ENCODE measurements at regions not wholly inside any gene's neighbourhood (a gene's known extent, or its start where the extent isn't known, plus 50 kb on each side); places are given as distances from the start of the nearest gene placed in this dataset.

- Histone ChIP-seq H3K36me3 (no peaks in the 10 kb centered on the region), H3K9me3 (no peaks in the 10 kb centered on the region), H4K20me1 (no peaks in the 10 kb centered on the region), H3K4me2 (no peak overlapping the region), H3K27me3 (no peaks in the 10 kb centered on the region), H3K4me1 (no peaks in the 10 kb centered on the region), H3K9ac (no peak overlapping the region), H3K27ac (no peak overlapping the region), H3K4me3 (no peak overlapping the region)
- no peak for TF ChIP-seq Cebpa-rat (IDR thresholded peaks at IDR 0.05)
Observed at GRCh38 chr3:84439476-84439875, 519.3 kb upstream of the CADM2 start.

GRCh38 chr3:84440291-84440690 lies 518.5 kb upstream of the CADM2 start:
- Histone ChIP-seq H3K4me2 (no peak overlapping the region), H3K9me3 (no peaks in the 10 kb centered on the region), H3K9ac (no peak overlapping the region), H3K27me3 (no peaks in the 10 kb centered on the region), H3K27ac (no peak overlapping the region), H3K4me1 (no peaks in the 10 kb centered on the region), H3K36me3 (no peaks in the 10 kb centered on the region), H3K4me3 (no peak overlapping the region), H4K20me1 (no peaks in the 10 kb centered on the region)
- TF ChIP-seq Cebpa-rat (IDR thresholded peaks at IDR 0.05) = no peak

DNA sequence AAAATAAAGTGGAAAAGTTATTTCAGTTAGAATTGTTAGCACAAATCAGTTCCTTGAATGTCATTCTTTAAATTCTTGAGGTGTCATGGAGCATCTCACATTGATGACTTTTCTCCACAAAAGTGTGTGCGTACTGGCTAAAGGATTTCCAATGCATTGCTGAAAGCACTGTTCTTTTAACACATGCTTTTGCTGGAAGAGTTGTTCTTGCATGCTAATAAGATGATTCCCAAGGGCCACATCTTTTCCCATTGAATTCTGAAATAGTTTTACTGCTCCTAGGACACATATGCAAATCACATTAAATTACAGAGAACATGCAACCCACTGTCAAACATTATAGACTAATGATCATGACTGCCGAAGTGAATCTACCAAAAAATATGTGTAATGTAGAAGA lies 516.3 kb upstream of the CADM2 start:
- H3K4me2 ChIP-seq = no peak overlapping the region
- no peak overlapping the region for H3K9ac ChIP-seq
- no peaks in the 10 kb centered on the region for H3K4me1 ChIP-seq
- no peaks in the 10 kb centered on the region for H3K36me3 ChIP-seq
- no peaks in the 10 kb centered on the region for H3K9me3 ChIP-seq
- no peaks in the 10 kb centered on the region for H4K20me1 ChIP-seq
- no peak for TF ChIP-seq Cebpa-rat (IDR thresholded peaks at IDR 0.05)
- H3K27me3 ChIP-seq = no peaks in the 10 kb centered on the region
- H3K4me3 ChIP-seq = no peak overlapping the region
- no peak overlapping the region for H3K27ac ChIP-seq

DNA sequence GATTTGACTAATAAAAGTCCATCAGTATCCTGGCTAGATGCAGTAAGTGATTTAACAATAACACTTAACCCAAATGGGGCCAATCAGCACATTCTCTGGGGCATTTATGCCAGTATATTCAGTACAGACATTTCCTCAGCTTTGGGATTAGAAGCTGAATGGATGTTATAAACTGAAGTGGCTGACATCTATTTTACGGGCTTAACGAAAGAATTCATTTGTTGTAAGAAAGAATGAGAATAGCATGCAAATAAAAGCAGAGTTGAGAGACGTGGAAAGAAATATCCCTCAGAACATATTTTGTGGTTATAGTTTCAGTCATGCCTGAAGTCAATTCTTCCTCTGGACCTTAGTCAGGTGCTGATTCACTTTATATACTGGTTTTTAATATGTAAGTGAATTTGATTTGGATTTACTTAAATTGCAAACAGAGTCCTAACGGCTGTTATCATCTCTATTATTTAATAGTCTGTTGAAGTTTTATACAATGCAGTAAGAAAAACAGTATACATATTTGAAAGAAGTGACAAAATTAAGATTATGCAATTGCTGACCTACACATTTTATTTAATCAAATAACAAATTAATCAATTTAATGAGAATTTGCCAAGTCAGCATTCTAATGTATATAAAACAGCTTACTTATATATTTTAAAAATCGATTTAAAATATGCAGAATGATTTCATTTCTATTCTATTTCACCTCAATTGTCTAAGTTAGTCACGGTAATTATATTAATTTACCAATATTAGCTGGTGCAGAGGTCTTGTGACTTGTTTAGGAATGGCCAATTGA lies 513.9 kb upstream of the CADM2 start:
- no peaks in the 10 kb centered on the region for H3K36me3 ChIP-seq
- H3K9me3 ChIP-seq = no peaks in the 10 kb centered on the region
- H3K4me1 ChIP-seq = no peaks in the 10 kb centered on the region
- no peak for TF ChIP-seq Cebpa-rat (IDR thresholded peaks at IDR 0.05)
- no peak overlapping the region for H3K4me2 ChIP-seq
- H3K27me3 ChIP-seq = no peaks in the 10 kb centered on the region
- H3K27ac ChIP-seq = no peak overlapping the region
- H3K4me3 ChIP-seq = no peak overlapping the region
- no peaks in the 10 kb centered on the region for H4K20me1 ChIP-seq
- H3K9ac ChIP-seq = no peak overlapping the region

- no peak overlapping the region for H3K4me3 ChIP-seq
- H3K27me3 ChIP-seq = no peaks in the 10 kb centered on the region
- no peak overlapping the region for H3K4me2 ChIP-seq
- no peaks in the 10 kb centered on the region for H3K36me3 ChIP-seq
- H3K4me1 ChIP-seq = no peaks in the 10 kb centered on the region
- TF ChIP-seq Cebpa-rat (IDR thresholded peaks at IDR 0.05) = no peak
- no peak overlapping the region for H3K9ac ChIP-seq
- no peaks in the 10 kb centered on the region for H4K20me1 ChIP-seq
- no peak overlapping the region for H3K27ac ChIP-seq
- no peaks in the 10 kb centered on the region for H3K9me3 ChIP-seq
Observed at GRCh38 chr3:84487296-84487695, 471.5 kb upstream of the CADM2 start.

DNA sequence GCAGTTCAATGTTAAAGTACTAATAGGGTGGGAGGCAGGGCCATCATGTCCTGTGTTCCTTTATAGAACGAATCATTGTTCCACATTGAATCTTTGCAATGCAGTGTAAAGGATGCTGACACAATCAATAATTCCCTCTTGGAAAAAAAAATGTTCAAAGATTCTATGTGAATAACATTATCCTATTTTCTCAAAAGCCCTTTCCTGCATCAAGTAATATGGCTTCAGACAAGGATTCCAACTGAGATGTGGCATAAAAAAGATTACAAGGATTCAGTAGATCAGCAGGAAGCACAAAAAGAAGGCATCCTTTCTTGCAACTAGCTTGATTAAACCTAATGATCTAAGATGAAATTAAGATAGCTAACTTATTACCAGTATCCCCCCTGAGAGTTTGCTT lies 454.0 kb upstream of the CADM2 start:
- no peak for TF ChIP-seq Cebpa-rat (IDR thresholded peaks at IDR 0.05)
- Histone ChIP-seq H3K9me3 (no peaks in the 10 kb centered on the region), H3K4me2 (no peak overlapping the region), H3K36me3 (no peaks in the 10 kb centered on the region), H3K4me1 (no peaks in the 10 kb centered on the region), H3K27ac (no peak overlapping the region), H4K20me1 (no peaks in the 10 kb centered on the region), H3K27me3 (no peaks in the 10 kb centered on the region), H3K9ac (no peak overlapping the region), H3K4me3 (no peak overlapping the region)

- Histone ChIP-seq H3K4me2 (no peak overlapping the region), H3K4me3 (no peak overlapping the region), H3K27me3 (no peaks in the 10 kb centered on the region), H3K4me1 (no peaks in the 10 kb centered on the region), H3K27ac (no peak overlapping the region), H3K36me3 (no peaks in the 10 kb centered on the region), H3K9ac (no peak overlapping the region), H3K9me3 (no peaks in the 10 kb centered on the region), H4K20me1 (no peaks in the 10 kb centered on the region)
- no peak for TF ChIP-seq Cebpa-rat (IDR thresholded peaks at IDR 0.05)
Observed at GRCh38 chr3:84510007-84510406, 448.8 kb upstream of the CADM2 start.

DNA sequence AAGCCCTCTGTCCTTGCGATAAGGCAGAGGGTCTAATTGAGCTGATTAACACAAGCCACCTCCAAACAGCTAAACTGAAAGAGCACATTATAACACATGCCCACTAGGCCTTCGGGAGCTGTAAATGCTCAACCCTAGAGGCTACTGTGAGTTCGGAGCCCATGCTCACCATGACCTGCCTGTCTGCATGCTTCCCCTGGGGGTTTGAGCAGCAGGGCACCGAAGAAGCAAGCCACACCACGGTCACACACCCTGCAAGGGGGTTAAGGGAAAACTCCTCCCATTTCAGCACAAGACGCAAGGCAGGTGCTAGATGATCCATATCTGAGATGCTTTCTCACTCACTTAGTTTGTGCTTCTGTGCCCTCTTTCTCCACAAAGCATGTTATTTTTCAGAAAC lies 435.9 kb upstream of the CADM2 start:
- Histone ChIP-seq H3K4me1 (no peaks in the 10 kb centered on the region), H3K27ac (no peak overlapping the region), H4K20me1 (no peaks in the 10 kb centered on the region), H3K36me3 (no peaks in the 10 kb centered on the region), H3K9ac (no peak overlapping the region), H3K9me3 (peaks cover 9% of the 10 kb centered on the region), H3K4me3 (no peak overlapping the region), H3K27me3 (no peaks in the 10 kb centered on the region), H3K4me2 (no peak overlapping the region)
- TF ChIP-seq Cebpa-rat (IDR thresholded peaks at IDR 0.05) = no peak

- TF ChIP-seq Cebpa-rat (IDR thresholded peaks at IDR 0.05) = no peak
- Histone ChIP-seq H3K27ac (no peak overlapping the region), H4K20me1 (no peaks in the 10 kb centered on the region), H3K4me1 (no peaks in the 10 kb centered on the region), H3K36me3 (no peaks in the 10 kb centered on the region), H3K9ac (no peak overlapping the region), H3K4me2 (no peak overlapping the region), H3K9me3 (peaks cover 16% of the 10 kb centered on the region), H3K27me3 (no peaks in the 10 kb centered on the region), H3K4me3 (no peak overlapping the region)
Observed at GRCh38 chr3:84536916-84537315, 421.9 kb upstream of the CADM2 start.

DNA sequence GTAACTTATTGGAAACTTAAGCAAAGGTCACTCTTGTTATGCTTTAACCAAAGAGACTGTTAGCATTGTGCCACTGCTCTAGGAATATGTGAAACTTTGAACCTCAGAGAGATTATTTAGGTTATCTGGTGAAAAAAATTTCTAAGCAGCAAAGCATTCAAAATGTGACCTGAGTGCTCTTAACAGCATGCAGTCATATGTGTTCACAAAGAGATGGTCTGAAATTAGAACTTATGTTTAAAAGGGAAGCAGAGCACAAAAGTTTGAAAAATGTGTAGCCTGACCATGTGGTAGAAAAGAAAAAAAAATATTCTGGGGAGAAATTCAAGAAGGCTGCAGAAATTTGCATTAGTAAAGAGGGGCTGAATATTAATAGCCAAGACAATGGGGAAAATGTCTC lies 420.2 kb upstream of the CADM2 start:
- Histone ChIP-seq H3K4me1 (no peaks in the 10 kb centered on the region), H3K36me3 (no peaks in the 10 kb centered on the region), H3K4me3 (no peak overlapping the region), H3K27me3 (no peaks in the 10 kb centered on the region), H3K27ac (no peak overlapping the region), H3K9me3 (peaks cover 16% of the 10 kb centered on the region), H3K4me2 (no peak overlapping the region), H3K9ac (no peak overlapping the region), H4K20me1 (no peaks in the 10 kb centered on the region)
- TF ChIP-seq Cebpa-rat (IDR thresholded peaks at IDR 0.05) = no peak

- peaks cover 12% of the 10 kb centered on the region for H3K9me3 ChIP-seq
- TF ChIP-seq Cebpa-rat (IDR thresholded peaks at IDR 0.05) = no peak
Observed at GRCh38 chr3:84547207-84547606, 411.6 kb upstream of the CADM2 start.

More at GRCh38 chr3:84547207-84547606, 411.6 kb upstream of the CADM2 start:
- Histone ChIP-seq H3K4me3 (no peak overlapping the region), H4K20me1 (no peaks in the 10 kb centered on the region), H3K9ac (no peak overlapping the region), H3K36me3 (no peaks in the 10 kb centered on the region), H3K27me3 (no peaks in the 10 kb centered on the region), H3K4me2 (no peak overlapping the region), H3K27ac (no peak overlapping the region), H3K4me1 (0 out of 2 replicates have a peak, but pooled peaks cover 4% of the 10 kb centered on the region)
